HG02973 (cell line): ENCODE measurements at regions not wholly inside any gene's neighbourhood (a gene's known extent, or its start where the extent isn't known, plus 50 kb on each side); places are given as distances from the start of the nearest gene placed in this dataset.

ENCODE experiments used
- ATAC-seq: cut with Tn5 transposase; IDR thresholded peaks from one replicate; pipeline ENCODE4 v1.9.1; 2021; ENCODE audit warnings: moderate library complexity; ENCODE audit not compliant: unreplicated experiment

DNA sequence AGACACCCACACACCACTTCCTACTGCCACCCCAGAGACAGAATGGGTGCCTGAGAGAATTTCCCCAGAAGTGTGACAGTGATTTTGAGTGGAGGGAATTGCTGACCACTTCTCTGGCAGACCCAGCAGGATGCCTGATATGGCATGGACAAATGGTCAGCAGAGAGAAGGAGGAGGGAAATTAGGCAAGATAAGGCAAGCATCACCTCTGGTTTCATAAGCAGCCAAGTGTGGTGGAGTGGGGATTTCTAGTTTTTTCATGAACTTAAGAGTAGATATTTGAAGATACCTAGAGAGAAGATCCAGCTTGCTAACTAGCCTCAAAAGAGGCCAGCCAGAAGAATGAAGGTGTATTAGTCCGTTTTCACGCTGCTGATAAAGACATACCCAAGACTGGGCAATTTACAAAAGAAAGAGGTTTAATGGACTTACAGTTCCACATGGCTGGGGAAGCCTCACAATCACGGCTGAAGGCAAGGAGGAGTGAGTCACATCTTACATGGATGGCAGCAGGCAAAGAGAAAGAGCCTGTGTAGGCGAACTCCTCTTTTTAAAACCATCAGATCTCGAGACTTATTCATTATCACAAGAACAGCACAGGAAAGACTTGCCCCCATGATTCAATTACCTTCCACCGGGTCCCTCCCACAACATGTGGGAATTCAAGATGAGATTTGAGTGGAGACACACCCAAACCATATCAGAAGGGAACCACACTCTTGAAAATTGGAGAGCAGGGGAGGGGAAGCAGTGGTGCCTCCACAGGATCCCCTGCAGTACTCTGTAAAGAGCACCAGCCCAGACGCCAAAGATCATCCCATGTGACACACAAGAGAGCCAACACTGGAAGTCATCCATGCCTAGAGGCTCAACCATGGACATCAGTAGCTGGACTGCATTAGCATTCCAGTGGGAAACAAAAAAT, 64.2 kb downstream of the RBM43 start:
- ATAC-seq = no peak

DNA sequence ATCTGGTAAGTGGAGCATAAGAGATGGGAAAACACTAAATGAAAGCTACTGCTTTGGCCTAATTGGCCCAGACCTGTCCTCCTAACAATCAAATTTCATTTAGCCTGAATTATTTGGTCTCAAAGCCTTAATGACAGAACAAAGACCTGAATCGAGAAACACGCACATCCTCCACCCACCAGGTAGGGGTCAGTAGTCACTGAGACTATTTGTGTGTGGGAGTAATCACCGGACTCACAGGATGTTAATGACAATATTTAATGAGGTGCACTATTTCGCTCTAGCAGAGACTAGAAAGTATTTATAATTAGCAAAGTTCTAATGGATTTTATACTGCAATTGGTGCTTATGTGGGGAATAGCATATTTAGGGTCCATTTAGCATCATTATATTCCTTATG, 68.1 kb downstream of the RBM43 start:
- ATAC-seq = no peak

DNA sequence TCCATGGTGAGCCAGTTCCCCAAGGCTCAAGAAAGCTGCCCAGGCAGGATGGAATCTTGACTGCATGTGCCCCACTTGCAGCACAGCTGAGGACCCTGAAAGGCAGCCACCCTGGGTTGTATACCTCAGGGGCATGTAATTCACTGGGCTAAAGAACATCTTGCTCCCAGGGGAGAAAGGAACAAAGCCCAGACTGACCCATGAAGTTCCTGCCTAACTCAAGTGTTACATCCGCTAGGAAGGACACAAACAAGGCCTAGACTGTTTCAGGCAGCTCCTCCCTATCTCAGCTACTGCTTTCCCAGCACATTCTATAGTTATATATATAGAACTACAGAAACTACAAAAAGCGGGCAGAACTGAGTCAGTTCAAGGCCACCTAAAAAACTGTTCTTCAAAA, 69.0 kb downstream of the RBM43 start:
- no peak for ATAC-seq

DNA sequence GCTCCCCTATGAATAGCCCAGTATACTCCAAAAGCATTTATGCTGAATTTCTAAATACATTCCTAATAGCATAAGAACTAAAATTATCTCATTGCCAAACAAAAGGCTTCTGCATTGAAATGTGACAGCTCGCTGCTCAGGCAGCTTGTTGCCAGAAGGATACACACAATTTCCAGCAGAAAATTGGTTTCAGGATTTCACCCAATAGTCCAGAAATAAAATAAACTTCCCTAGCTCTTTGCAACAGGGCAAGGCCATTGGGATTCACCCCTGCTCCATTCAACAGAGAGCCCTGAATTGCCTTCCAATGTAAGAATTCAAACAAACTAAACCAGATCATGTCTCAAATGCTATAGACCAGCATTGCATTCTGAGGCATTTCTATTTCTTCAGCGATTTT, 70.7 kb downstream of the RBM43 start:
- no peak for ATAC-seq

DNA sequence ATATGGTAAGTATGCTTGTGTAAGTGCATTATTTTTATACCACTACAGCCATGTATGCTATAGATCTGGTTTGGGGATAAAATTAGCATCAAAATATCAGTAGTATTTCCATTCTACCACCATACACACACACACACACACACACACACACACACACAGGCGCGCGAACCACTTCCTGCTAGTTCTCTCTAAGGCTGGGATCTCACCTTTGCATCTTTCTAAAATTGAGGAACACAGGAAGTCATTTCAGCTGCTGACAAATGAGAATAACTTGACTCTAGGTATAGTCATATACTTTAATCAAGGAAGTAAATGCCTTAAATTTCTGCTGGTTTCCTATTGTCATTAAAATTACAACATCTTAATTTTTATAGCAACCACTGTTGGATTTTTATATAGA, 72.5 kb downstream of the RBM43 start:
- no peak for ATAC-seq

DNA sequence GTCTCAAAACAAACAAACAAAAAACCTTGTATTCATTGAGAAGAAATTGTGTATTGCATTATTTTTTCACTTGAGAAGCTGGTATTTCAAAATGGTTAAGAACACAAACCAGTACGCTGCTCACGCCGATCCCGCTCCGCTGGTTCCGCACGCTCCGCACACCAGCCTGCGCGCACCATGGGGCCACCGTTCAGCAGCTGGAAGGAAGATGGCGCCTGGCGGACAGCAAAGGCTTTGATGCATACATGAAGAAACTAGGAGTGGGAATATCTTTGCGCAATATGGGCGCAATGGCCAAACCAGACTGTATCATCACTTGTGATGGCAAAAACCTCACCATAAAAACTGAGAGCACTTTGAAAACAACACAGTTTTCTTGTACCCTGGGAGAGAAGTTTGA, 75.7 kb downstream of the RBM43 start:
- ATAC-seq = no peak

DNA sequence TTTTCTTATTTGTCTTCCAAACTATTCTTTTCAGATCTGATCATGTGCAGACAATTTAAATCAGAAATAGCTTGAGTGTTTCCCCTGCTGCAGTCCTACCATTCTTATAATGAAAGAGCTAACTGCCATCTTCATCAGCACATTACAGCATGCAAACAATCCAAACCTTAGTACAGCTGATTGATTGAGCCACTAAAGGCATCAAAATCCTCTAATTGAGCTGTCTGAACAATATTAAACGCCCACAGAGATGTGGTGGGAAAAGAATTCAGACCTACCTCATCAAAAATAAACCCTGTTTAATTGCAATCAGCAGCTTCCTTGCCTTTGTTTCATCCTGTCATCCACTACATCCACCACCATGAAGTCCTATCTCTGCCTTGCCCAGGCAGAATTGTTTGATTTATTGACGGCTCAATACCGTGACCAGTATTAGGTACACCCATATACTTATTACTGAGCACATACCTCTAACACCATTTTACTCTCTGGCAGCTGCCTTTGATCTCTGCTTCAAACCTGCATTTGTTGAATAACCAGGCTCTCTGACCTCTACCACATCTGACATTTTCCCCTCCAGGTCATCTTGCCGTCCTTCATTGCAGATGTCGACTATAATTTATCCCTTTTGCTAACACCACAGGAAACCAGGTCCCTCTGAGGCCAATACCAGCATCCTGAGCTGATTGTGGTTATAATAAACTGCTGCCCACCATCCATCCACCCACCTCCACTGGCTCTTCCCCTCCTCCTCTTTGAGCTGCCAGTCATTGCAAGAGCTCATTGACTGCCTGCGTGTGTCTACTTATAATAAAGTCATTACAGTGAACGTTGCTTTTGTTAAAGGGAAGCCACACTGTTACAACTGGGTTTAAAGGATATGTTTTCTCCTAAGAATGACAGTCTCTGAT, 78.5 kb downstream of the RBM43 start:
- no peak for ATAC-seq

DNA sequence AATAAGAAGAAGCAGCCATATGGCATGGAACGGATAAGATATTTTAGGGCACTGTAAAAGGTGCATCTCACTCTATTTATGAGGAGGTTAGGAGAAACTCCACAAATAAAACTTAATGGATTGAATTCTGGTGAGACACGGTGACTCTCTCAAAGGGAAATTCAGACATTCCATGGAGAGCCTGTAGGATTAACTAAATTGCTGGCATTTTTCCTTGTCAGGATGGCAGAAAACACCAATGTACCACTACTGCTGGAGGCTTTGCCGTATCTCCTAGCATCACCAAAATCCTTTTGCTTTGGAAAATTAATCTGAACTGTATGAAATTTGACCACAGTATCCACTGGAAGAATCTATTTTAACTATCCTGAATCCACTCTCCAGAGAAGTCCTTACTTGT, 79.3 kb downstream of the RBM43 start:
- ATAC-seq = no peak

DNA sequence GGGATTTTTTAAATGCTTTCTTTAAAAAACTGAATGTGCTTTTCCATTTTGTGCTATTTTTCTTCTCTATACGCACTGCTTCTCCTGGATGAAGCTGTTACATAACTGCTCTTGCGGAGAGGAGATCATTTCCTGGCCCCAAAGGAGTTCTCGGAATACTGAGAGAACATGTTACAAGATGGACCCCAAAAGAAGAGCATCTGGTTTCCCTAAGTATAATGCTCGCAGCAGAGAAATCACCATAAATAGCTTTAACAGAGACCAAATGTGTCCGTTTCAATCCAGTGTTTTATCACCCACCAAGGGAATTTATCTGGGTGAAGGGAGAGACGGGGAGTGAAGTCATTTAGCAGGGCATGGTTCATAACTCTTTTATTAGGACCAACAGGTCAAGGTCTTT, 80.1 kb downstream of the RBM43 start:
- no peak for ATAC-seq

DNA sequence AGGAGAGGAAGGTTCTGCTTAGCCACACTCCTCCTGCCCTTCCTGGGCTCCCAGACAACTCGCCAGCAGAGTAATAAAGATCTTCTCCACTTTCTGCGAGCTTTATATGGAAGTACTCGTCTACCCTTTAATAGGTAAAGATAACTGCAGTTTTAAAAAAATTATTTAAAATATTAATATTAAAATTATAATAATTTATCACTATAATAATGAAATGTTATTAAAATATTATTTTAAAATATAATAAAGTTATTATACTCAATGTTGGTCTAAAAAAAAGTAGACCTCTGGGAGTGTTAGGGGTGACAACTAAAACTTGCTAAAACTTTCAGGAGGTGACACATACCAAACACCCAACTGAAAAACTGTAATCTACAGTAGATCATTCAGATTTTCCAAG, 81.5 kb downstream of the RBM43 start:
- no peak for ATAC-seq

DNA sequence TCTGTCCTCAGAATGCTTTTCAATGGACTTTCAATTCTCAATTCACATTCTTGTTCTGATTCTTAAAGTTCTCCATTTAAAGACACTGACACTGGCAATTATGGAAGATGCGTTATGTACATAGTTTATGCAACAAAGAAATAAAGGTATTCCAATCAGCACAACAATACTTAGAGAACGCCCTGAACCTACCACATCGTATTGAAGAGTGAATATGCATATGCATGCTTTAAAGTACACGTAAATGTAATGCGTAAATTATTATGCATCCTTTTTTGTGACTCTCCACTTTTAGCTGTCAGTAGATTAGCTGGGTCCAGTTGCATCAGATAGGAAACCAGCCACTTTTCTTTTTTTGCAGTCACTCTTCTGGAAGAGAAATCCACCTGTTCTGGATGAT, 83.5 kb downstream of the RBM43 start:
- no peak for ATAC-seq

DNA sequence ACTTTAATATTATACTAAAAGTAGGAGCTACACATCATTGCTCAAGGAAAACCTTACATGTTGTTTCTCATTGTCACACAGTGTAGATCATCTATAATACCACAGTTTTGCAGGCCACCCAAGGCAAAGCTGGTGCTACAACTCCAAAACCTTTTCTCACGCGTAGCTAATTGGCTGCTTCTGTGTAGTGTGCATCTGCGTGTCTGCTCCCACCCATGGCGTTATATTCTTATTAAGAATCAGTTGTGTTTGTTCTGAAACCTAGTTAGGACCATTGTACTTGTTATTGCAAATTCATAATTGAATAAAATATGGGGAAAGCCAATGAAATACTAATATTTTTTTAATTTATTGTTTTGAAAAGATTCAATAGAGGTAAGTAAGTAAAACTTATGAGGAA, 83.9 kb downstream of the RBM43 start:
- no peak for ATAC-seq

DNA sequence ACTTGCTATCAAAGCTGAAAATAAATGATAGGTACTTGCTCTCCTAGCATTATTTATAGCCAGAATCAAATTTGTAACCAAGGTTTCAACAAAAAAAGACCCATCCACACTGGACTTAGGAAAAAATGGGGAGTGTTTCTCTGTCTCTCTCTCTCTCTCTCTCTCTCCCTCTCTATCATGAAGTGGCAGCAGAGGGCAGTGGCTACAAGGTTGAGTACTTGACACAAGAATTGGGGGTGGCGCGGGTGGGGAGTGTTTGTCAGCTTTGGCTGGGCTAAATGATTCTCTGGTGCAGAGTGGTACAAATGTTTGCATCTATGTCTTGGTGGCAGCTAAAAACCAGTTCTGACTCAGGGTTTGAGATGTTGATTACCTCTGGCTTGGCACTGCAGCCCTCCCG, 85.0 kb downstream of the RBM43 start:
- ATAC-seq = no peak

DNA sequence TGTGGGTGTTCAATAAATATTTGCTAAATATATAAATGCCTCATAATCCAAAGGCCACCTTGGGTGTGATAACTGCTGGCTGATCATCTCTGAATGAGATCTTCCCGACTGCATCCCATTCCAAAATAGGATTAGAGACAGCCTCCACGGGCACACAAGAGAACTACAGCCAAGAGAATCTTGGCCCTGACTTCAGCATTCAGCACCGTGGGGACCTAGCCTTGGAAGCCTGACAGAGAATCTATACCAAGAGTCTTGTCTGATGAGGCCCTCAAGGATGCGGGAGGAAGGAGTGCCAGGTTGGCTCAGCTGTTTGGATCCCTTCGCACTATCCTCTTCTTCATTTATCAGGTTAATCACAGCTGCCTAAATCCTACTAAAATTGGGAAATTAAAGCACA, 85.8 kb downstream of the RBM43 start:
- ATAC-seq = no peak

DNA sequence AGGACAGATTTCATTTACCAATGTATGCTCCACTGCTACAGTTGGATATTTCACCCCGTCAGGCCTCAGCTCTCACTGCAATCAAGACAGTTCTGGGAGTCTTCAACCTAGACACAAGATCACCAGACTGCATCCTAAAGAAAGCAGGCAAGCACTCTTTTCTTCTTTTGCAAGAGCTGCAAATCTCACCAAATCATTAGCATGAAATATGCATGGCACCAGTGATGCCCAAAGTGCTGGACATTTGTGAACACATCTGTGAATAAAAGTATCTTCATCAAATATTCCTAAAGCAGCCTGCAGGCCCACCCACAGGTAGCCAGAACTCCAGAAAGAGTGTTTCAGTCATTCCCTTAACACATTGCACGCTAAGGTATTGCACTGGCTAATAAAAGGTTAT, 87.5 kb downstream of the RBM43 start:
- ATAC-seq = no peak

DNA sequence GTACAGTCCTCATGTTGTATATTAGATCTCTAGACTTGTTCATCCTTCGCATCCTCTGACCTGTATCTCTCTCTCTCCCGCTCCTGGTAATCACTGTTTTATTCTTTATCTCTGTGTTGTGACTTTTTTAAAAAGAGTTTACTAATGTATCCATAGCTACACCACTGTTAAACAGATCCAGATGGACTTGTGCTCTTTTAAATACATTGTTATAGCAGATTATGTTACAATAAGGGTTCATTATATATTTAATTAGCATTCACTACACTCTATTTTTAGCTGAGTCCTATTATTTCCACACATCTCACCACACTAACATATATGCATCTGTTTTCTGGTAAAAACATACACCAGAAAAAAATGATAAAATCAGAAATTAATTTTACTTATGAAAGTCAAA, 90.5 kb downstream of the RBM43 start:
- ATAC-seq = no peak

DNA sequence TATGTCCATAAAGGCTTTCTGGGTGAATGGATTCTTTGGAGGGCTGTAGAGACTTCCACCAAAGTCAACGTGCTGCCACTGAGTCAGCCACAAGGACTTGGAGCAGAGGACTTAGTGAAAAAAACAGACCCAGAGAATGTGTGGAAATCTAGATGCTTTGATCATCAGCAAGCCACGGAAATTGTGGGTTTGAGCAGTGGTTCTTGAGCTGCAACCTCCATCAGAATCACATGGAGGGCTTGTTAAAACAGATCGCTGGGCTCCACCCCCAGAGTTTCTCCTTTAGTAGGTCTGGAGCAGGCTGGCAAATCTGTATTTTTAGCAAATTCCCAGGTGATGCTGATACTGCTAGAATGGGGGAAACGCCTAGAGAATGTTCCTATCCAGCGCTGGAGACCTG, 95.3 kb downstream of the RBM43 start:
- no peak for ATAC-seq

DNA sequence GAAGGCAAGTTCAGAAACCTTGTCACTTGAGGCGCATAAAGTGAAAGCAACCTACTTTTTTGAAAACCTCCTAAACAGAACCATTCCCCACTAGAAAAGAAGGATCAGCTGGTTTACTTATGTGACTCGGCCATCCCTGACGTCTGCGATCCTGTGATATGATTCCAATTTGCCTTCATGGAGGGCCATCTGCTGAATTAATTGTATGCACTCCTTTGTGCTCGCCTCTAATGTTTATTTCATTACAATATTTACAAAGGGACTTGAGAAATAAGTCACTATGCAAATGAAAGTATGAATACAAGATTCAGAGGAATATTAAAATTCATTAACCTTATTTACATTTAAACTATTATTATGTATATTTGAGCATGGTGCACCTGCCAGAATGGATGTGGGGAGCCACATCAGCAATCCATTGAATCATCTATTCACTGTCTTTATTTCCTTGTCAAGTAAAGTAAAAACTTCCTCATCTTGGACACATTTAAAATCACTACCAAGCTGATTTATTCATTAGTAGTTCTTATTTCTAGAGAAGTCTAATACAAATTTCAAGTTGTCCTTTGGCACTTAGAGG, 96.5 kb downstream of the RBM43 start:
- ATAC-seq = no peak

DNA sequence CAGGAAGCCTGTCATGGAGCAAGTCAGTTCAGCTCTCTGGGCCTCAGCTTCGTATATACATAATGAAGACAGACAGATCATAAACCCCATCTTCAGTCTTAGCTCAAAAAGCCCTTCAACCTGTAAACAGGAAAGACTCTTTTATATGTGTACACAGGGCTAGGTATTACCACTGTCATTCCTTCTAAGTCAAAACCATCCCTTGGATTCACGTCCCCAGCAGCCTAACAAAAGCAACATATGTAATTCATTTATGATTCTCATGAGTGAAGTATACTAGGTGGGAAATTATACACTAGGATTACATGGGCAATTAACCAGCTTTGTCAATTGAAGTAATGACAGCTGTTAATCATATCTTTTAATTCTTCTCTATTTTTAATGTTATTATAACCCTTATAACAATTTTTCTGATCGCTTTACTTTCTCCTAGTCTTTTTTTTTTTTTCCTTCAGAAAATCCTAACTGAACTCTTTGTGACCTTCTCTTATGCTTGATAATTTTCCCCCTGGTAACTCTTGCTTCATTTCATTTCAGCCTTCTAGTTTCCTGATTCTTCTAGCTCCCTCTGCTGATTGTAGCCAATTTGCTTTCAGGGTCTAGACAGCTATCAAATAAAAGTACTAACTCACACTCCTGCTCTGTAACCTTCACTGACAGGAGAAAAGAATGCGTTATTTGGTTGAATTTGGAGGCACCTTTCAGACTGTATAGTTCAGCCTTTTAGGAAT, 99.7 kb downstream of the RBM43 start:
- ATAC-seq = no peak

DNA sequence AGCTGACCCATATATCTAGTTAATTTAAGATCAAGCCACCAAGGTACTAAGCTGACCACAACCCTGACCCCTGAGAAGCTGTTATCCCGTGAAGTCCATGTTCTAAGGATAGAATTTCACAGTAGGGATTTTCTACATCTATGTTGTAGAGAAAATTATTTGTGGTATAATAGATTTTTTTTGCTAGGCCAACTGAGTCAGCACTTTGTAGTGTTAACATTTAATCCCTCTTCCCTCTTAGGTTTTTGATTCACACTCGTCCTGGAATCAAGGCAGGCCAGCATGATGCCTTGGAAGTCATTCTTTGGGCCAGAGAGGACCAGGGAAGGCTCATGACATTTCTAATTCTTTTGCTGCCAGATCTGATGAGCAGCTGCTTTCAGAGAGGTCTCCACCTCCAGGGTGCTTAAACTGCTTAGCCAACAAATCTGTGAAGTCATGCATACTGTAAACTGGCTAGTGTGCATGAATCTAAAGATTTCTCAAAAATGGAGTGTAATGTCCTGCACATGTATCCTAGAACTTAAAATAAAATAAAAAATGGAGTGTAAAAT, 102.5 kb downstream of the RBM43 start:
- ATAC-seq = no peak
